ENCODE measurements at regions not wholly inside any gene's neighbourhood (a gene's known extent, or its start where the extent isn't known, plus 50 kb on each side); places are given as distances from the start of the nearest gene placed in this dataset.

DNA sequence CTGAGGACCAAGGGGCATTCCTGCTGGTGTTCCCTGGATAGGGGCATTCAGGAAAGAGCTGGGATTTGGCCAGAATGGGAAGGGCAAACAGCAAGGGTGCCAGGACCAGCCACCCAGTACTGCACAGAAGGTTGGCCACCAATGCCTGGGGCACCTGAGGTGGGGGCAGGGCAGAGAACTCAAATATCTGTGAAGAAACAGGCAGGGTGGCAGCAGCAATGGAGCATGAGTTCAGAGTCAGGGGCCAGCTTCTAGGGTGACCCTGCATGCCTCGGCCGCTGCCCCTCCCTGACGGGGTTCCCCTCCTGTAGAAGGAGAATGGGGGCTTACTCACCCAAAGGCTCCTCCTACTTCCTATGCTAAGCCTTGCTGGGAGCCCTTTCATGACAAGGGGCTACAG lies 79.3 kb upstream of the SHANK2 start:
- TF ChIP-seq, protein P1, sequence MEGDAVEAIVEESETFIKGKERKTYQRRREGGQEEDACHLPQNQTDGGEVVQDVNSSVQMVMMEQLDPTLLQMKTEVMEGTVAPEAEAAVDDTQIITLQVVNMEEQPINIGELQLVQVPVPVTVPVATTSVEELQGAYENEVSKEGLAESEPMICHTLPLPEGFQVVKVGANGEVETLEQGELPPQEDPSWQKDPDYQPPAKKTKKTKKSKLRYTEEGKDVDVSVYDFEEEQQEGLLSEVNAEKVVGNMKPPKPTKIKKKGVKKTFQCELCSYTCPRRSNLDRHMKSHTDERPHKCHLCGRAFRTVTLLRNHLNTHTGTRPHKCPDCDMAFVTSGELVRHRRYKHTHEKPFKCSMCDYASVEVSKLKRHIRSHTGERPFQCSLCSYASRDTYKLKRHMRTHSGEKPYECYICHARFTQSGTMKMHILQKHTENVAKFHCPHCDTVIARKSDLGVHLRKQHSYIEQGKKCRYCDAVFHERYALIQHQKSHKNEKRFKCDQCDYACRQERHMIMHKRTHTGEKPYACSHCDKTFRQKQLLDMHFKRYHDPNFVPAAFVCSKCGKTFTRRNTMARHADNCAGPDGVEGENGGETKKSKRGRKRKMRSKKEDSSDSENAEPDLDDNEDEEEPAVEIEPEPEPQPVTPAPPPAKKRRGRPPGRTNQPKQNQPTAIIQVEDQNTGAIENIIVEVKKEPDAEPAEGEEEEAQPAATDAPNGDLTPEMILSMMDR (IDR thresholded peaks at IDR 0.05; ENCODE audit: insufficient read depth, low read length, missing control alignments) = no peak
- DNase-seq (ENCODE audit: low read depth, low spot score) = no peak
- ChIA-PET POLR2A (no interaction called here), CTCF (no interaction called here)
- H3K4me3 ChIP-seq (ENCODE audit: low read depth, low read length) = no peak overlapping the region

DNA sequence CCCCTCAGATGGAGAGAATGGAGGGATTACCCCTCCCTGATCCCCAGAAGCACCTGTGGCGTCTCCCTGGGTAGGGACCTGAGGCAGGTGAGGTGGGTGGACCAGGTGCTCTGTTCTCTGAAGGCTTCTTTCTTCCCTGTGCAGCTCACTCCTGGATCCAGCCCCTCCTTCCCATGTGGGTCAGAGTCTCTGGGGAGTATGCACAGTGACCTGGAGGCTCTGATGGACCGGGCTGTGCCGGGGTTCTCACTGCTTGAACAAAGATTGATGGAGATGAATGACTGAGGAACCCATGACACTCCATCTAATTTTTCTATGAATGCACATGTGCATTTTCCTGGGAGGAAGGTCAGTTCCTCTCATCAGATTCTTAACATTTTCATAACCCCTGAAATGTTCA lies 78.6 kb upstream of the SHANK2 start:
- ChIA-PET CTCF (no interaction called here), POLR2A (no interaction called here)
- no peak for DNase-seq (ENCODE audit: low read depth, low spot score)
- TF ChIP-seq, protein P1 (IDR thresholded peaks at IDR 0.05; ENCODE audit: insufficient read depth, low read length, missing control alignments) = no peak
- no peak overlapping the region for H3K4me3 ChIP-seq (ENCODE audit: low read depth, low read length)

DNA sequence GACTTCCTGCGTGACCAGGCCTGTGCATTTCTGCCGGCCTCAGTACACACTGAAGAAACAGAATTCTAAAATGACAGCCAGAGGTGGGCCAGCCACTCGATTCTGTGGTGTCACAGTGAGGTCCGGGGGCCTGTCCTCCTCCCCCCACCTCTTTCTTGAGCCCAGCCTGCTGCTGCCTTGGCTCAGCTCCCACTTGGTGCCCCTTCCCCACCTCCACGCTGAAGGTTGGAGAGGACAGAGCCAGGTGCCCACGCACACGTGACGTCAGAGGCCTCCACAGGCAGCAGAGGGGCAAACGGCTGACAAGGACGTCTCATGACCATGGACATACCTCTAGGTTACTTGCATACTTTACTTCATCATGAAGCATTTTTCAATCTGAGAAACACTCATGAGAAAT lies 78.0 kb upstream of the SHANK2 start:
- TF ChIP-seq, protein P1 (IDR thresholded peaks at IDR 0.05; ENCODE audit: insufficient read depth, low read length, missing control alignments) = no peak
- no peak overlapping the region for H3K4me3 ChIP-seq (ENCODE audit: low read depth, low read length)
- CTCF ChIA-PET = no interaction called here
- POLR2A ChIA-PET = no interaction called here
- no peak for DNase-seq (ENCODE audit: low read depth, low spot score)

DNA sequence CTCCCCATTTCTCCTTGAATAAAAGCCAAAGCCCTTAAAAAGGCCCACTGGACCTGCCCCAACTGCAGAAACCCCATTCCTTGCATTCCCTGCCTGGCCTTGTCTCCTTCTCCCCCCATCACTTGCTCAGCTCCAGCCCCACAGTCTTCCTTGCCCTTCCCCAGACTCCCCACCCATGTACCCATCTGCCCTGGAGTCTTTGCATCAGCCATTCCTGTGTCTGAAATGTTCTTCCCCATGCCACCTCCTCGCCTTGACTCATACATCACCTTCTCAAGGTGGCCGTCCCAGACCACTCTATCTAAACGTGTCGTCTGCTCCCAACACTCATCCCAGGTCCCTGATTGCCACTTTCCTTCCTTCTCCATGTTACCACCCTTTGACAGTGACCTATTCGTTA lies 77.4 kb upstream of the SHANK2 start:
- ChIA-PET POLR2A (no interaction called here), CTCF (interaction anchor here (1.9 kb wide), 1 partner anchor 10 kb away, joined by 5 read pairs; no protein-coding TSS in a partner anchor)
- H3K4me3 ChIP-seq (ENCODE audit: low read depth, low read length) = no peak overlapping the region
- no peak for DNase-seq (ENCODE audit: low read depth, low spot score)
- TF ChIP-seq, protein P1 (IDR thresholded peaks at IDR 0.05; ENCODE audit: insufficient read depth, low read length, missing control alignments) = no peak

DNA sequence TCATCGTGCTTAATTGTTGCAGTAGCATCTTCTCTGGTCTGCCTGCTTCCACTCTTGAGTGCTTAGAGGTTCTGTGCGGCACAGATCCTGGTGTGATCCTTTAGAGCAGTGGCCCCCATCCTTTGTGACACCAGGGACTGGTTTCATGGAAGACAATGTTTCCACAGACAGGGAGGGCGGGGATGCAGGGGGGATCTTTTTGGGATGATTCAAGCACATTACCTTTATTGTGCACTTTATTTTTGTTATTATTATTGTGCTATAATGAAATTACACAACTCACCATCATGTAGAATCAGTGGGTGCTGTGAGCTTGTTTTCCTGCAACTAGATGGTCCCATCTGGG lies 76.8 kb upstream of the SHANK2 start:
- DNase-seq (ENCODE audit: low read depth, low spot score) = no peak
- POLR2A ChIA-PET = no interaction called here
- TF ChIP-seq, protein P1 (IDR thresholded peaks at IDR 0.05; ENCODE audit: insufficient read depth, low read length, missing control alignments) = no peak
- H3K4me3 ChIP-seq (ENCODE audit: low read depth, low read length) = no peak overlapping the region
- CTCF ChIA-PET = interaction anchor here (1.9 kb wide), 1 partner anchor 10 kb away, joined by 5 read pairs; no protein-coding TSS in a partner anchor

DNA sequence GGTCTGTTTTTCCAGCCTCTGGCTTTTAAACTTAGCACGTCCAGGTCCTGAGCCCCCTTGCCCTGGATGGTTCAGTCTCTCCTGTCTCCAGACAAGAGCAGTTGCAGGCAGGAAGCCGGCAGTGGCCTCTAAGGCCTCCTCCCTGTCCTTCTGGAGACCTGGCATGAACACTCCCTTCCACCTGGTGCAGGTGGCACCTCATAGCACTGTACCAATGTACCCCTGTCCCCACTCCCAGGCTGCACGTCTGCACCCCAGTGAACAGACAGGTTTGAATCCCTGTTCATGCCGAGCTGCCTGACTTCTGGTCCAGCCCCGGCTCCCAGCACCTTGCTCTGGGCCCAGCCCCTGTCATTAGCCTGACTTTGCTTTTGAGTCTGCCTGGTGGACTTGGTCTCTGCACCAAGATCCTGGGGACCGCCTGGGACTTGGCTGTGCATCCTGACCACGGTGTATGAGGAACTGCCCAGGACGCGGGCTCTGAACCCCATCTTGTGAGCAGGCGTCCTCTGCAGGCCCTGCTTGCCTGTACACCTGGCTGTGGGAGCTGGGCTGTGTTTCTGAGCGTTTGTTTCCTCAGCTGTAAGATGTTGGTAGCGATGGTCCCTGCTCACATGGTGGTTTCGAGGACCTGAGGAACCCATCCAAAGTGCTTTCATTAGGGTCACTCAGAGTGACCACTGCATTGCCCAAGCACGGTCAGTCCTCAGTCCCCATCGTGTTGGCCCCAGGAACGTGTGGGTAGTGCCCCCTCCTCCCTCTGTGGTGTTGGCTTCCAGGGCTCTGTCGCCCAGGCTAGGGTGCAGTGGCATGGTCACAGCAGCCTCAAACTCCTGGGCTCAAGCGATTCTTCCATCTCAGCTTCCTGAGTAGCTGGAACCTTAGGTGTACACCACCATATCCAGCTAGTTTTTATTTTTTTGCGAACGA lies 75.0 kb upstream of the SHANK2 start:
- TF ChIP-seq, protein P1 (IDR thresholded peaks at IDR 0.05; ENCODE audit: insufficient read depth, low read length, missing control alignments) = no peak
- no peak overlapping the region for H3K4me3 ChIP-seq (ENCODE audit: low read depth, low read length)
- no peak for DNase-seq (ENCODE audit: low read depth, low spot score)
- POLR2A ChIA-PET = no interaction called here
- CTCF ChIA-PET = interaction anchor here (1.1 to 1.2 kb wide), 2 partner anchors 15 to 240 kb away, joined by 3 read pairs; no protein-coding TSS in a partner anchor
